Neutrophil (primary cell): ENCODE measurements at regions not wholly inside any gene's neighbourhood (a gene's known extent, or its start where the extent isn't known, plus 50 kb on each side); places are given as distances from the start of the nearest gene placed in this dataset.
"Not testable (repeated sequence)": the region's sequence is repeated elsewhere in the genome, so short reads cannot be mapped to it uniquely, and the experiment has no call there.

Source experiments
- H3K27ac ChIP-seq: fragments of 200-600 bp; sonication (generic); 2 replicates; pipeline ENCODE4 v1.5.1; 2016; ENCODE audit warnings: mild to moderate bottlenecking, moderate library complexity
- H3K27me3 ChIP-seq: fragments of 200-600 bp; sonication (generic); 2 replicates; pipeline ENCODE4 v1.6.0; 2016; ENCODE audit warnings: mild to moderate bottlenecking
- H3K36me3 ChIP-seq: fragments of 200-600 bp; sonication (generic); 2 replicates; pipeline ENCODE4 v1.5.1; 2017
- H3K4me1 ChIP-seq, 2 experiments: fragments of 200-600 bp in 1 of 2; sonication (generic) in 1 of 2; 1 replicate in 1 of 2; 2 replicates in 1 of 2; pipeline versions ENCODE4 v1.5.1 to v1.6.1; 2013 to 2016; ENCODE audit warnings: low read depth in 1 of 2, low read length in 1 of 2, mild to moderate bottlenecking in 1 of 2, moderate library complexity in 1 of 2; ENCODE audit not compliant: control insufficient read depth in 1 of 2, insufficient read depth in 1 of 2
- H3K4me3 ChIP-seq, 2 experiments: fragments of 200-600 bp in 1 of 2; sonication (generic) in 1 of 2; 1 replicate in 1 of 2; 2 replicates in 1 of 2; pipeline ENCODE4 v1.5.1; 2013 to 2016; ENCODE audit warnings: low read depth in 1 of 2, low read length in 1 of 2, mild to moderate bottlenecking in 1 of 2, moderate library complexity in 1 of 2
- H3K9me3 ChIP-seq: fragments of 200-600 bp; sonication (generic); 2 replicates; pipeline ENCODE4 v1.5.1; 2016
- CTCF ChIP-seq: fragments of 200-600 bp; sonication (generic); IDR thresholded peaks from 2 replicates; pipeline ENCODE4 v1.5.1; 2016; ENCODE audit warnings: antibody characterized with exemption

- no peak for TF ChIP-seq CTCF
- Histone ChIP-seq H3K27me3 (no peaks in the 10 kb centered on the region), H3K9me3 (no peaks in the 10 kb centered on the region), H3K27ac (no peak overlapping the region), H3K4me1 (no peaks in the 10 kb centered on the region), H3K36me3 (no peaks in the 10 kb centered on the region), H3K4me3 (no peak overlapping the region)
Observed at GRCh38 chr13:56528040-56528790, 612.5 kb upstream of the PRR20A start.

GRCh38 chr13:56530096-56530495 lies 610.6 kb upstream of the PRR20A start:
- no peak overlapping the region for H3K27ac ChIP-seq
- no peak for TF ChIP-seq CTCF
- no peaks in the 10 kb centered on the region for H3K27me3 ChIP-seq

GRCh38 chr13:56547921-56548320 lies 592.8 kb upstream of the PRR20A start:
- H3K4me3 ChIP-seq, H3K9me3 ChIP-seq, H3K27ac ChIP-seq, H3K36me3 ChIP-seq, H3K27me3 ChIP-seq, H3K4me1 ChIP-seq: not testable (repeated sequence)

More at GRCh38 chr13:56530096-56530495, 610.6 kb upstream of the PRR20A start:
- no peaks in the 10 kb centered on the region for H3K9me3 ChIP-seq
- H3K4me1 ChIP-seq, result no peaks in the 10 kb centered on the region
- H3K36me3 ChIP-seq, result no peaks in the 10 kb centered on the region
- H3K4me3 ChIP-seq, result no peak overlapping the region

- Histone ChIP-seq H3K27ac (no peak overlapping the region), H3K4me1 (no peaks in the 10 kb centered on the region), H3K27me3 (no peaks in the 10 kb centered on the region), H3K9me3 (no peaks in the 10 kb centered on the region), H3K36me3 (no peaks in the 10 kb centered on the region), H3K4me3 (no peak overlapping the region)
- no peak for TF ChIP-seq CTCF
Observed at GRCh38 chr13:56558698-56559320, 581.9 kb upstream of the PRR20A start.

GRCh38 chr13:56561327-56561726 lies 579.4 kb upstream of the PRR20A start:
- Histone ChIP-seq H3K4me1 (no peaks in the 10 kb centered on the region), H3K4me3 (no peak overlapping the region), H3K36me3 (no peaks in the 10 kb centered on the region), H3K27me3 (no peaks in the 10 kb centered on the region), H3K9me3 (no peaks in the 10 kb centered on the region), H3K27ac (no peak overlapping the region)
- no peak for TF ChIP-seq CTCF

GRCh38 chr13:56563663-56564062 lies 577.1 kb upstream of the PRR20A start:
- Histone ChIP-seq H3K27ac (no peak overlapping the region), H3K4me1 (no peaks in the 10 kb centered on the region), H3K27me3 (no peaks in the 10 kb centered on the region), H3K36me3 (no peaks in the 10 kb centered on the region), H3K4me3 (no peak overlapping the region), H3K9me3 (no peaks in the 10 kb centered on the region)
- TF ChIP-seq CTCF, result no peak
